Stimulated activated naive B cell treated with anti-CD40 and anti-IgM and Interleukin-4, amounts not matched to agents 10 μg/mL and 1 μg/mL and 100 μg/mL, for 72 hours (primary cell): ENCODE measurements at regions not wholly inside any gene's neighbourhood (a gene's known extent, or its start where the extent isn't known, plus 50 kb on each side); places are given as distances from the start of the nearest gene placed in this dataset.

Source experiments
- ATAC-seq, 2 donors: fragments of 150-1000 bp; cut with Tn5 transposase; replicated peaks; 2 replicates each; pipeline ENCODE4 v1.10.0; 2021; ENCODE audit warnings: moderate library complexity in 1 of 2
- DNase-seq: peaks from one replicate; pipeline ENCODE4 v3.0.0; 2021
- H3K27ac Mint-ChIP-seq: one replicate; pipeline ENCODE4 v1.8.0; 2022; ENCODE audit warnings: mild to moderate bottlenecking, mixed read lengths
- H3K27me3 Mint-ChIP-seq, 2 donors: one replicate each; pipeline ENCODE4 v1.8.0; 2022; ENCODE audit warnings: mixed read lengths in 2 of 2
- H3K36me3 Mint-ChIP-seq, 2 donors: one replicate each; pipeline ENCODE4 v1.8.0; 2022; ENCODE audit warnings: mixed read lengths in 2 of 2, mild to moderate bottlenecking in 1 of 2
- H3K4me1 Mint-ChIP-seq, 2 donors: one replicate each; pipeline ENCODE4 v1.8.0; 2022; ENCODE audit warnings: mixed read lengths in 2 of 2, mild to moderate bottlenecking in 1 of 2
- H3K4me3 Mint-ChIP-seq, 2 donors: one replicate each; pipeline ENCODE4 v1.8.0; 2022; ENCODE audit warnings: mild to moderate bottlenecking in 2 of 2, mixed read lengths in 2 of 2, moderate library complexity in 1 of 2
- H3K9me3 Mint-ChIP-seq, 2 donors: one replicate each; pipeline ENCODE4 v1.8.0; 2022; ENCODE audit warnings: mixed read lengths in 2 of 2, mild to moderate bottlenecking in 1 of 2

DNA sequence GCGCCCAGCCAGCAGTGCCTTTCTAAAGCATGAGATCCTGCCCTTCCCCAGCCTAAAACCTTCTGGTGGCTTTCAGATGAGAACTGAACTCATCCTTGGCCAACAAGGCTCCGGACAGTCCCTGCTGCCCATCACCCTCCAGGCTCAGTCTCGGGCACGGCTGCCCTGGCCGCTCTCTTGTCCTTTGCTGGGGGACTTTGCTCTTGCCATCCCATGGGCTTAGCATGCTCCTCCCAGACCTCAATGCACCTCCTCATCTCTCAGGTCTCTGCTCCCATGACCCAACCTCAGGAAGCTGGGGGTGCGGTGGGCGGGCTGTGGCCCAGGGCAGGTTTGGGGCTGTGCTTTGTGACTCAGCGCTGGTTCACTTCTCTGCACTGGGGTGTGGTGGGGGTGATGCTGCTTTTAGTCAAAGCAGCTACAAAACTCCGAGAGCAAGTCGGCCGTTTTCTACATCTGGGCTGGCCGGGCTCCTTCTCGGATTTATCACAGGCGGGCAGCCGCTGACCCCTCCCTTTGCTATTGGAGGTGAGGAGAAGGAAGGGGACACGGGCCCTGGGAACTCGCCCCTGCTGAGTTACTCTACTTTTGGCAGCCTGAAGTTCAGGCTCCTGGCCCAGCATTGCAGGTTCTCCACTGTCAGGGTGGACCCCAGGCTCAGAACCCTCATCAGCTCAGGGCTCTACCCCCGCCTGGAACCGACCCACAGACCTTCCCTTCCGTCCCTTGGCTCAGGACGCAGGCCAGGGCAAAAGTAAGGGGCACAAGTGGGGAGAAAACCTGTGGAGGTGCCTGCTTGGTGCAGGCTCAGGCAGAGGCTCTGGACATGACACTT, 90.6 kb upstream of the TAF1B start:
- H3K4me3 Mint-ChIP-seq: no peak overlapping the region
- peak in 1 of 2 donors; percentile 19 for ATAC-seq
- H3K36me3 Mint-ChIP-seq: no peaks in the 10 kb centered on the region
- no peak for DNase-seq
- peaks cover 41 to 45% of the 10 kb centered on the region in 2 donors for H3K27me3 Mint-ChIP-seq
- H3K27ac Mint-ChIP-seq: no peak overlapping the region
- peaks cover 13 to 28% of the 10 kb centered on the region in 2 donors for H3K4me1 Mint-ChIP-seq
- no peaks in the 10 kb centered on the region for H3K9me3 Mint-ChIP-seq

DNA sequence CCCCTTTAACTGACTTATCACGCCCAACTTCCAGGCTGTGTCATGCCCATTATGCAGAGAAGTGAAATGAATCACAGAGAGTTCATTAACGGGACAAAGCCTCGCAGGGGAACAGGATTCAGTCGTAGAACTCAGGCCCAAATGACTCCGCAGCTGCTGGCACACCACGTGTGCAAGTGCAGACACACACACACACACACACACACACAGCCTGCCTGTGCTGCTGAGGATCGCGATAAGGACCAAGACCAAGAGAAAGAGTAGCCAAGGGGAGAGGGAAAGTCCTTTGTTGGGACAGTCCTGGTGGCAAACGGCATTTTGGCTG, 90.0 kb upstream of the TAF1B start:
- peak; percentile 51 for DNase-seq
- Mint-ChIP-seq H3K4me1 (peaks cover 13 to 28% of the 10 kb centered on the region in 2 donors), H3K27ac (no peak overlapping the region), H3K9me3 (no peaks in the 10 kb centered on the region), H3K27me3 (peaks cover 47 to 51% of the 10 kb centered on the region in 2 donors), H3K4me3 (peak overlapping the region; percentile 27 to 68), H3K36me3 (no peaks in the 10 kb centered on the region)
- ATAC-seq: peak; percentile 90 to 92

DNA sequence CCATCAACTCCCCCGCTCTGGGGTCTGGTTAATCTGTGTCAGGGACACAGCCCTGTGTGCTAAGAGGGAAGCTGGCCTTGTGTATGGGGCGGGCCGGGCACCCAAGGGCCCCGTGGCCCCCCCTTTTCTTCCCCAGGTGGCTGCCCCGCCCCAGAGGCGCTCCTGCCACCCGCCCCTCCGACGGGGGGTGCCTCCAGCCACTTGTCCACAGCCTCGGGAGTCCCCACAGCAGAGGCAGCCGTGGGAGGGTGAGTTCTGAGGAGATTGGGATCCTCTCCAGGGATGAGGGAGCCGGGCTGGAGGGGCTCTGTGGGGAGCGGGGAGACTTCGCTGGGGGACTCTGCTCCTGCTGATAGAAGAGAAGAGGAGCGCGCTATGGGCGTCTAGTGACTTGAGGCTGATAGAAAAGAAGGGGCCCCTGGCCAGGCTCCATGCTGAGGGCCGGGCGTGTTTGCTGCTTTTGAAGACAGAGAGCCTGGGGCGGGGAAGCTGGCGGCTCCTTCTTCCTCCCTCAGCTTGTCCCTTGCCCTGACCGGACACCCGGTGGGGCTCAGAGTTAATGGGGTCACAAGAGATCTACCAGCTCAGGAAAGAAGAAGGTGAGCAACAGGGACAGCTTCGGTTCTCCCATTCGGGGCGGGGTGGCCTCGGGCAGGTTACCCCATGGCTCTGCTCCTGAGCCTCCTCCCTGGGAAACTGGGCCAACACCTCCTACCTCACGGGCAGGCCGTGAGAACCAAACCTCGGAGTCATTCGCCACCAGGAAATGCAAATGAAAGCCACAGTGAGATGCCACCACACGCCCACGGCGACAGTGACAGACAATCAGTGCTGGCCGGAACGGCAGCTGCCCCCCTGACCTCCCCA, 89.4 kb upstream of the TAF1B start:
- Mint-ChIP-seq H3K27ac (peak overlapping the region; percentile 15), H3K9me3 (no peaks in the 10 kb centered on the region), H3K4me1 (peaks cover 13 to 28% of the 10 kb centered on the region in 2 donors), H3K27me3 (peaks cover 53 to 57% of the 10 kb centered on the region in 2 donors), H3K4me3 (no peak overlapping the region), H3K36me3 (no peaks in the 10 kb centered on the region)
- DNase-seq: no peak
- no peak for ATAC-seq

DNA sequence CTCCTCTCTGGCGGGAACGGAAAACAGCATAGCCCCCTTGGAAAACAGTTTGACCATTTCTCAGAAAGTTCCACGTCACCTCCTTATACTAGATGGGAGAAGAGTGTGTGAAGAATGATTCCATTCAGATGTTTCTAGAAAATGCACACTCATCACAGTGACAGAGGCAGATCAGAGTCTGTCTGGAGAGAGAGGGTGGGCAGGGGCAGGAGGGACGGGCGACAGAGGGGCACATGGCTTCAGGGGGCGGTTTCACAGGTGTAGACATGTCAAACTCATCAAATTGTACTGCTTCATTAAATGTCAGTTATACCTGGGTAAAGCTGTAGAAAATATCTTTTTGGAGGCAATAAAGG, 88.8 kb upstream of the TAF1B start:
- no peak overlapping the region for H3K4me3 Mint-ChIP-seq
- H3K36me3 Mint-ChIP-seq: no peaks in the 10 kb centered on the region
- peaks cover 56 to 59% of the 10 kb centered on the region in 2 donors for H3K27me3 Mint-ChIP-seq
- no peaks in the 10 kb centered on the region for H3K9me3 Mint-ChIP-seq
- no peak overlapping the region for H3K27ac Mint-ChIP-seq
- peaks cover 13 to 28% of the 10 kb centered on the region in 2 donors for H3K4me1 Mint-ChIP-seq
- ATAC-seq (no peak), DNase-seq (no peak)

DNA sequence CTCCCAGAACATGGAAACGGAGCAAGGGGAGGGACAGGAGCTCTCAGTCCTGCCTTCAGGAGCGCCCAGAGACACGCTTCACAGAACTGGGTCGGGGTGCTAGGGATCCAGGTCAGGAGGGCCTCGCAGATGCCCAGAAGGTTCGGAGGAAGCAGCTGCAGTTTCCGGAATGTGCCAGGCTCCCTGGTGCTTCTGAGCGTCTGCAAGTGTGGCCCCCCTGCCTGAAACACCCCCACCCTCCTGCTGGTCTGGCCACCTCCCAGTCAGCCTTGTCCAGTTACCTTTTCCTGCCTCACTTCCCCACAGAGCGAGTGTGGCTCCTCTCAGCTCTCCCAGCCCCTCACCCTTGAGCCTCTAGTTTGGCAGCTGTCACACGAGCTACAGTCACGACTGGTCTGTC, 88.3 kb upstream of the TAF1B start:
- no peak overlapping the region for H3K4me3 Mint-ChIP-seq
- no peaks in the 10 kb centered on the region for H3K36me3 Mint-ChIP-seq
- no peaks in the 10 kb centered on the region for H3K9me3 Mint-ChIP-seq
- H3K27me3 Mint-ChIP-seq: peaks cover 58 to 59% of the 10 kb centered on the region in 2 donors
- peaks cover 14 to 30% of the 10 kb centered on the region in 2 donors for H3K4me1 Mint-ChIP-seq
- ATAC-seq (no peak), DNase-seq (no peak)
- no peak overlapping the region for H3K27ac Mint-ChIP-seq

DNA sequence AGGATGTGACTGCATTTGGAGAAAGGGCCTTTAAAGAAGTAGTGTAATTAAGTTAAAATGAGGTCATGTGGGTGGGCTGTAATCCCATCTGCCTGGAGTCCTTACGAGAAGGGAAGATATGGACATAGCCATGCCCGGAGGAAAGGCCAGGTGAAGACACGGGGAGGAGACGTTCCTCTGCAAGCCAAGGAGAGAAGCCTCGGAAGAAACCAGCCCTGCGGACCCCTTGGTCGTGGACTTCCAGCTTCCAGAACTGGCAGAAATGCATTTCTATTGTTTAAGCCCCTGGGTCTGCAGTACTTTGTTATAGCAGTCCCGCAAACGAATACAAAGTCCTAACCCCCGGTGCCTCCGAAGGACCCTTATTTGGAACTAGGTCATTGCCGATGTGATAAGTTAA, 87.6 kb upstream of the TAF1B start:
- Mint-ChIP-seq H3K27me3 (peaks cover 59 to 61% of the 10 kb centered on the region in 2 donors), H3K36me3 (no peaks in the 10 kb centered on the region), H3K9me3 (no peaks in the 10 kb centered on the region), H3K27ac (no peak overlapping the region), H3K4me1 (peaks cover 17 to 36% of the 10 kb centered on the region in 2 donors), H3K4me3 (no peak overlapping the region)
- DNase-seq: no peak
- ATAC-seq: no peak

DNA sequence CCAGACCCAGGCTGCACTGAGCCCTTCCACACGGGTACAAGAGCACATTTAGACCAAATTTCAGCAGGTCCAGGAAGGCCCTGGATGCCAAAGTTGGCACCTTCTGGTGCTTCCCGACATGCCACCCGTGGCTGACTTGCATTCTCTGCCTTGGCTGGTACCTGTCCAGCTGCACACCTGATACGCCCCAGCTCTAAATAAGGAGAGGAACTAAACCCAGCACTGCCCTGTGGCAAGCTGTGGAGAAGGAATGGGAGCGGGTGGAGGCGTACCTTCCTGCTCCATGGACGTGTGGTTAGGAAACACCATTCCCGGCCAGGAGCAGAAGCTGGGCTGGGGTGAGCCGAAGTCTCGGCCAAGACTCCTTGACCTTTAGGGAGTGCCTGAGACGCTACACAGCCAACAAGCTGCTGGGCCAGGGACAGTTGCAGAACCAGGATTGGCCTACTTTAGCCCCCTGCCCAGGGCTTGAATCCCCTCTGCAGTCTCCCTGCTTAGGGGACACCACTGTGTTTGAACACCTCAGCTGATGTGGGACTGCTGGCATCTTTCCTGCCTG, 86.5 kb upstream of the TAF1B start:
- Mint-ChIP-seq H3K9me3 (no peaks in the 10 kb centered on the region), H3K27ac (no peak overlapping the region), H3K4me1 (peaks cover 20 to 42% of the 10 kb centered on the region in 2 donors), H3K27me3 (peaks cover 59 to 61% of the 10 kb centered on the region in 2 donors), H3K36me3 (no peaks in the 10 kb centered on the region), H3K4me3 (no peak overlapping the region)
- DNase-seq: no peak
- no peak for ATAC-seq

DNA sequence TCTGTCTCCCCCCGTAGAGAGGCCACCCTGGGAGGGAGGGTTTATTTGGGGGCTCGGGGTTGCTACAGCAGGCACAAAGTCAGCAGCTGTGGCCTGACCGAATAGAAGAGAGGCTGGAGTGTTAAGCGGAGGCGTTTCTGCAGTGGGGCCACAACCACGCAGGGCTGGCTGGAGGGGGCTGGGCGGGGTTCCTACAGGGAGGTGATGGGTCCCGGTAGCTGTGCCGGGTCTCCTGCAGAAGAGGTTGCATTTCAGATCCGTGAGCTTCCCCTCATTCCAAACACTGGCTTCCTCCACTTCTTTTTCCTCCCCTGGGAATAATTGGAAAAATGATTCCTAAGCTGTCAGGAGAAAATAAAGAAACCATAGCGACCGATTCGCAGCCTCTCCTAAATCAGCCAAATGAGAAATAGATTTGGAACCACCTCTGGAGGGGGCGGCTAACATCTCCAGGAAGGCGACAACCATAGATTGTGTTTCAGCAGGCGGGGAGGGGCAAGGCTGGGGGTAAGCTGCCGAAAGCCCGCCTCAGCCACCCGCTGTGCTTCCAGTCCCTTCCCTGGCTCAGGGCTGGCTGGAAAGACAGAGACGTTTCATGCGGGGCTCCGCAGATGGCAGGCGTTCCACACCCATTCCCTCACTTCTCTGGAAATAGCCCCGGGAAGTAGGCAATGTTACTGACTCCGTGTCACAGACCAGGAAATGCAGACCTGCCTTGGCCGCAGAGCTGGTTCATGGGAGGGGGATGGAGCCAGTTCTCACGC, 85.6 kb upstream of the TAF1B start:
- H3K27me3 Mint-ChIP-seq: peaks cover 58 to 59% of the 10 kb centered on the region in 2 donors
- DNase-seq (no peak), ATAC-seq (no peak)
- H3K27ac Mint-ChIP-seq: no peak overlapping the region
- no peaks in the 10 kb centered on the region for H3K36me3 Mint-ChIP-seq
- H3K4me1 Mint-ChIP-seq: peaks cover 20 to 42% of the 10 kb centered on the region in 2 donors
- H3K4me3 Mint-ChIP-seq: no peak overlapping the region
- no peaks in the 10 kb centered on the region for H3K9me3 Mint-ChIP-seq

DNA sequence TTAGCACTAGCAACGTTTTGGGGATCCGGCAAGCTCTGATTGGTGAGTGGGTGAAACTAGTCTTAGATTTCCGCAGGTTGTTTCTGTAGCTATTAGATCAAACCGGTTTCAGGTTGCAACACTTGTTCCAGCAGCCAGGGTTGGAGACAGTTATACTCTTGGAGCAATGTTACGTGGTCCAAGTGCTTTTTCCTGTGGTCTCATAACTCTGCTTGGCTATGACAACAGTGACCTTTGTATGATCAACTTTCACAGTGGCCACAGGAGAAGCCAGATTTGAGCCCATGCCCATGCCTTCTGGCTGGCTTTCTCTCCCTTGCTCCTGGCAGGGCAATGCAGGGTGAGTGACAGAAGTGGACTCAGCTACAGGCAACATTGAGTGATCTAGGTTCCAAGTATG, 84.5 kb upstream of the TAF1B start:
- Mint-ChIP-seq H3K27ac (no peak overlapping the region), H3K4me1 (peaks cover 18 to 42% of the 10 kb centered on the region in 2 donors), H3K36me3 (no peaks in the 10 kb centered on the region), H3K9me3 (no peaks in the 10 kb centered on the region), H3K27me3 (peaks cover 50 to 53% of the 10 kb centered on the region in 2 donors), H3K4me3 (no peak overlapping the region)
- DNase-seq (no peak), ATAC-seq (no peak)

DNA sequence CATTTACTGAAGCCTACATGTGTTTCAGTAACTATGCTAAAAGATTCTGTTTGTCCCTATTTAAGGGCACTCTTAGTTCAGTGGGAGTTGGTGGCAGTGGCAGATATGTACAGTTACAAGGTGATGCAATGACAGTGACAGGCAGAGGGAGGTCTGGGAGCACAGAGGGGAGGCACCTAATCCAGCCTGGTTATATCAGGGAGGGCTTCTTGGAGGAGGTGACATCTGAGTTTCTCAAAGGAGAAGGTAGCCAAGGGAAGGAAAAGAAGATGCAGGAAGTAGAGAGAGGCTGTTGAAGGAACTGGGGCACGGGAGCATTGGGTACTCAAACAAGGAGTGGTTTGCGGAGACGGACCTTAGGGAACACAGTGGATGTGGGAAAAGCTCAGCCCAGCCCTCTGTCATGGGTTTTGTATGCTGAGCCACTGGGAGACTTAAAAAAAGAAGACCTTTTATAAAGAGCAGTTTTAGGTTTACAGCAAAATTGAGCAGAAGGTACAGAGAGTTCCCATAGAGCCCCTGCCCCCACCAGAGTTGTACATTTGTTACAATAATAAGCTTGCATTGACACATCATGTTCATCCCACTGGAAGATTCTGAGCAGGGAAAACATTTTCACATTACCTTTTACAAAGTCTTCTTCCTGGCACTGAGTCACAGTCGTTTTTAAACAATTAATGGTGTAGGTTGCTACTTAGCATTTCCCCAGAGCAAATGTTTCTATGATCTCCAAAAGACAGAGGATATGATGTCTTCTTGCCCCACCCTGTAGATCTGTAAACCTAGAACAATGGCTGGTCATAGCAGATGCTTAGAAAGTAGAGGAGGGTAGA, 83.0 kb upstream of the TAF1B start:
- H3K9me3 Mint-ChIP-seq: no peaks in the 10 kb centered on the region
- no peak overlapping the region for H3K27ac Mint-ChIP-seq
- no peaks in the 10 kb centered on the region for H3K36me3 Mint-ChIP-seq
- H3K4me1 Mint-ChIP-seq: peaks cover 24 to 39% of the 10 kb centered on the region in 2 donors
- H3K4me3 Mint-ChIP-seq: no peak overlapping the region
- DNase-seq (no peak), ATAC-seq (peak in 1 of 2 donors; percentile 9)
- peaks cover 37 to 39% of the 10 kb centered on the region in 2 donors for H3K27me3 Mint-ChIP-seq

DNA sequence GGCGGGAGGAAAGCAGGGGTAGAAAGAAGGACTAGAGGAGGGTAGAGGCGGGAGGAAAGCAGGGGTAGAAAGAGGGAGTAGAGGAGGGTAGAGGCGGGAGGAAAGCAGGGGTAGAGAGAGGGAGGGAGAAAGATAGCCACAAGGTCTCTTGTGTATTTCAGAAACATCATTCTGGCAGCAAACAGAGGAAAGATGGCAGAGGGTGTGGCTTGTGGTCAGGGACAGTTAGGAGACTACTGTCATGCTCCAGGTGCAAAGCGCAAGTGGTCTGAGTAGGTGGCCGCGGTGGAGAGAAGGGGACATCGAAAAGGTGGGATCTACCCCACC, 82.4 kb upstream of the TAF1B start:
- peaks cover 24 to 37% of the 10 kb centered on the region in 2 donors for H3K4me1 Mint-ChIP-seq
- no peak for DNase-seq
- H3K27ac Mint-ChIP-seq: no peak overlapping the region
- H3K27me3 Mint-ChIP-seq: peaks cover 31 to 33% of the 10 kb centered on the region in 2 donors
- H3K9me3 Mint-ChIP-seq: no peaks in the 10 kb centered on the region
- ATAC-seq: peak in 1 of 2 donors; percentile 20
- no peak overlapping the region for H3K4me3 Mint-ChIP-seq
- H3K36me3 Mint-ChIP-seq: no peaks in the 10 kb centered on the region

DNA sequence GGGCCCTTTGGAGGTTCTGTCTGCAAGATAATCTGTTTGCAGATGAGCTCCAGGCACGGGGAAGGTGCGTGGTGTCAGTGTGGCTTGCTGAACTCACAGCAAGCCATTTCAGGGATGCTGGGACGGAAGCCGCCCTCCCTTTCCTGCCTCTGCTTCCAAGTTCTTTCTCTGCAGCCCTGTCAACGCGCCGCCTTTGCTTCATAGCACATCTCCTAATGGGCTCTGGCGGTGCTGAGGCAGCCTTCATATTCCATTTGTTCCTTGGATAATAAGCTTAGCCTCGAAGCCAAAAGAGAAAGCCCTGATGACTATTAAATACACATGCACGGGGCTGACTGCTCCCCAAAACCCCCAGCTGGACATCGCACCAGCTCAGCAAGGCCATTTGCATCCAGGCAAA, 81.7 kb upstream of the TAF1B start:
- DNase-seq (no peak), ATAC-seq (no peak)
- Mint-ChIP-seq H3K4me1 (peaks cover 26 to 40% of the 10 kb centered on the region in 2 donors), H3K4me3 (no peak overlapping the region), H3K9me3 (no peaks in the 10 kb centered on the region), H3K27me3 (peaks cover 24 to 28% of the 10 kb centered on the region in 2 donors), H3K36me3 (no peaks in the 10 kb centered on the region), H3K27ac (no peak overlapping the region)

DNA sequence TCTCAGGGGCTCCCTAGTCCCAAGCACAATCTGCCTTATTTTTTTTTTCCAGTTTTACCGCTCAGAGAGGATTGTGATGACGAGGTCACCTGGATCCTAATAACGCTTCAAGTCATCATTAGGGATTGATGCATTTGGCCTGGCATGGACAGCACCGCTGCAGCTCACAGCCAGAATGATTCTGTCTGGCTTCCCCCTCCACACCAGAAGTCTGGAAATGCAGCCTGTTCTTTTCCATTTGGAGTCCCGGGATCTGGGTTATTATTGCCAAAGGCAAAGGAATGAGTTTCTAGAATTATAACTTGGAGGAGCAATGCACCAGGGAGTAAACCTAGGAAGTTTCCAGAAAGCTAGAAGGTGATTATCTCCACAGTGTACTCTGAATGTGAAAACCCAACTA, 81.1 kb upstream of the TAF1B start:
- Mint-ChIP-seq H3K27me3 (peaks cover 19 to 25% of the 10 kb centered on the region in 2 donors), H3K9me3 (no peaks in the 10 kb centered on the region), H3K4me3 (no peak overlapping the region), H3K36me3 (no peaks in the 10 kb centered on the region), H3K27ac (no peak overlapping the region), H3K4me1 (peaks cover 28 to 42% of the 10 kb centered on the region in 2 donors)
- no peak for DNase-seq
- ATAC-seq: no peak
